Small intestine (tissue), 7 donors: ENCODE measurements at regions not wholly inside any gene's neighbourhood (a gene's known extent, or its start where the extent isn't known, plus 50 kb on each side); places are given as distances from the start of the nearest gene placed in this dataset.

ENCODE experiments used
- DNase-seq, 2 donors: peaks; one replicate each; pipeline versions ENCODE4 v3.0.0 to v3.0.0-alpha.2; 2013
- FAIRE-seq: peaks from 2 replicates; lab custom pipeline; 2012; peaks lifted over from hg19 to GRCh38; lab: Jason Lieb, UNC
- H3K27ac ChIP-seq, 3 donors: one replicate each; pipeline ENCODE4 v1.5.1; 2013; ENCODE audit warnings: low read length in 2 of 3, mild to moderate bottlenecking in 2 of 3, control low read depth in 1 of 3, inconsistent platforms in 1 of 3, low read depth in 1 of 3, moderate library complexity in 1 of 3
- H3K27me3 ChIP-seq, 3 donors: one replicate each; pipeline ENCODE4 v1.6.1; 2013; ENCODE audit warnings: low read length in 3 of 3, inconsistent platforms in 1 of 3; ENCODE audit not compliant: control insufficient read depth in 3 of 3, insufficient read depth in 3 of 3
- H3K36me3 ChIP-seq, 3 donors: one replicate each; pipeline ENCODE4 v1.6.1; 2013; ENCODE audit warnings: low read length in 3 of 3, inconsistent platforms in 1 of 3, low read depth in 1 of 3, mild to moderate bottlenecking in 1 of 3, moderate library complexity in 1 of 3; ENCODE audit not compliant: control insufficient read depth in 3 of 3, insufficient read depth in 2 of 3
- H3K4me1 ChIP-seq, 3 donors: one replicate each; pipeline ENCODE4 v1.6.1; 2013; ENCODE audit warnings: low read length in 2 of 3, inconsistent platforms in 1 of 3, low read depth in 1 of 3, mild to moderate bottlenecking in 1 of 3, moderate library complexity in 1 of 3; ENCODE audit not compliant: control insufficient read depth in 3 of 3, insufficient read depth in 2 of 3
- H3K4me3 ChIP-seq, 3 donors: one replicate each; pipeline ENCODE4 v1.5.1; 2013; ENCODE audit warnings: low read length in 3 of 3, control low read depth in 1 of 3, inconsistent platforms in 1 of 3, low read depth in 1 of 3, mild to moderate bottlenecking in 1 of 3, moderate library complexity in 1 of 3
- H3K9me3 ChIP-seq, 2 donors: one replicate each; pipeline ENCODE4 v1.6.1; 2013; ENCODE audit warnings: low read depth in 1 of 2, low read length in 1 of 2; ENCODE audit not compliant: control insufficient read depth in 2 of 2, insufficient read depth in 1 of 2
- WGBS, 3 donors: extraction: QIAGEN DNeasy Blood & Tissue Kit; methylation state at CpG; one replicate each; pipeline ENCODE4 v1.1.7; 2013; 5-methylcytosine and 5-hydroxymethylcytosine counted together
- donor health status: healthy with polysubstance abuse.
- donor health status: control.
- donor health status: control.
- donor health status: Bipolar disorder and iron deficiency.
- donor health status: healthy.

DNA sequence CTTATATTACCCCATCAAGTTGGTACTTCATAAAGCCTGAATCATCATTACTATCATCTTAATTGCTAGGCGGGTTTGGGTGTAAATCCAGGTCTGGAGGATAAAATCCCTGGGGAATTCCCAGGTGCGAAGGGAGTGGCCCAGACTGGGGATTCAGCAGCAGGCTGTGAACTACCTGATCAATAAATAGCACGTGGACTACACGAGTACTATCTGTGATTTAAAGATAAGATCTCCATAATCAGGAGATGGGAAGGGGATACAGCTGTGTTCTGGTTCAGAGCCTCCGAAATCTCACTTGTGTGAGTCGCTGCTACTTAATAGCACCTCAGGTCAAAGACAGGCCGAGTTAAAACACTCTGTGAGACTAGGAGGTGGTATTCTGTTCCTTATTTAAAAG, 512.6 kb upstream of the ZFHX3 start:
- no peak for FAIRE-seq
- no peak overlapping the region for H3K4me3 ChIP-seq
- H3K36me3 ChIP-seq = no peaks in the 10 kb centered on the region
- H3K27me3 ChIP-seq = peaks cover 0 to 5% (median 0%) of the 10 kb centered on the region in 3 donors
- H3K9me3 ChIP-seq = no peaks in the 10 kb centered on the region
- DNase-seq = no peak
- no peaks in the 10 kb centered on the region for H3K4me1 ChIP-seq
- 18 to 57% (median 32%) methylated on average over 7 of the region's 7 CpGs for WGBS, 3 donors
- no peak overlapping the region for H3K27ac ChIP-seq

DNA sequence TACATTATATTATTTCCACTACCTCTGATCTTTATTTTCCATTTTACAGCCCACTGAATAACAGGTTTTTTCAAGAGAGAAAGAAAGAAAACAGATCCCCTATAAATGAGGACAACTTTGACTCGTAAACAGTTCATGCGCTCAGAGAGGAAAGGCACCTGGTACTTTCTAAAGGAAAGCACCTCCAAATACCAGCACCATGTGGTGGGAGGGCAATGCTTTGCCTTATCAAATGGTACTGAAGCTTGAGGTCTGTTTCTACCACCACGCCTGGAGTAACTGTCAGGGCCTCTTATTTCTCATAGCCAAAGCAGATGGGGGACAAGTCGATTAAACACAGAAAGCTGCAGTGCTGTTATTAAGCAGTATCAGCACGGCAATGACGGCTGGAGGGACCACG, 510.3 kb upstream of the ZFHX3 start:
- H3K27ac ChIP-seq = no peak overlapping the region
- no peaks in the 10 kb centered on the region for H3K36me3 ChIP-seq
- no peak overlapping the region for H3K4me3 ChIP-seq
- no peaks in the 10 kb centered on the region for H3K4me1 ChIP-seq
- H3K9me3 ChIP-seq = no peaks in the 10 kb centered on the region
- no peak for FAIRE-seq
- no peak for DNase-seq
- 86 to 88% (median 87%) methylated on average over 7 of the region's 7 CpGs for WGBS, 3 donors
- H3K27me3 ChIP-seq = peaks cover 0 to 2% (median 0%) of the 10 kb centered on the region in 3 donors

DNA sequence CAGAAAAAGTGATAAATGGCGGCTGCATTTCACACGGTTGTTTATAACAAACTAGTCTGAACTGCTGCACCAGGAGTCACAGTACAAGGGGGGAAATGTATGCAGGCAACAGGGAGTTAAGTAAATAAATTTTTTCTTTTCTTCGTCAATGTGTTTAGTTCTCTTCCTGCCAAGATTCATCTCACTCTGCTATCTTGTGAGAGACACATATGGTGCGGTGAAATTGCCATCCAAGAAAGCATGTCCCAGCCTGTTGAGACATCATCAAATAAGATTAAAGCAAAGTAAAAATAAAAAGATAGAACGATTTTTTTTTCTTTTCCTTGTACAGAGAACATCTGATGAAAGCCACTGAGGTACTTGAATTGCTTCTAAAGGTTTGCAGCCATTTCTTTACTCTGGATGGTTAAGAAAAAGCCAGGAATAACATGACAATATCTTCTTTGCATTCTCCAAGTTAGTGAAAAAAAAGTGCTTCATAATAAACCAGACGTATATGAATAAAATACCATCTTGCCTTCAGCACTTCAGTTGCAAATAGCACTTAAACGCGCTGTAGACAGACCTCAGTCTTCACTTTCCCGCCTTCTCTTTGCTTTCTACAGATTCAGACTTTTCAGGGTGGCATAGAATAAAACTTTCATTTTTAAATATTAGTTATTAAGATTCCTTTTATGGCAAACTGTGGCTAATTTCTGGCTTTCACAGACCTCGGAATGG, 506.2 kb upstream of the ZFHX3 start:
- FAIRE-seq (no peak), DNase-seq (no peak)
- no peaks in the 10 kb centered on the region for H3K36me3 ChIP-seq
- no peak overlapping the region for H3K4me3 ChIP-seq
- no peaks in the 10 kb centered on the region for H3K4me1 ChIP-seq
- H3K9me3 ChIP-seq = no peaks in the 10 kb centered on the region
- H3K27me3 ChIP-seq = peaks cover 0 to 8% (median 7%) of the 10 kb centered on the region in 3 donors
- no peak overlapping the region for H3K27ac ChIP-seq
- WGBS, 3 donors = 77 to 81% (median 78%) methylated on average over 10 of the region's 10 CpGs

DNA sequence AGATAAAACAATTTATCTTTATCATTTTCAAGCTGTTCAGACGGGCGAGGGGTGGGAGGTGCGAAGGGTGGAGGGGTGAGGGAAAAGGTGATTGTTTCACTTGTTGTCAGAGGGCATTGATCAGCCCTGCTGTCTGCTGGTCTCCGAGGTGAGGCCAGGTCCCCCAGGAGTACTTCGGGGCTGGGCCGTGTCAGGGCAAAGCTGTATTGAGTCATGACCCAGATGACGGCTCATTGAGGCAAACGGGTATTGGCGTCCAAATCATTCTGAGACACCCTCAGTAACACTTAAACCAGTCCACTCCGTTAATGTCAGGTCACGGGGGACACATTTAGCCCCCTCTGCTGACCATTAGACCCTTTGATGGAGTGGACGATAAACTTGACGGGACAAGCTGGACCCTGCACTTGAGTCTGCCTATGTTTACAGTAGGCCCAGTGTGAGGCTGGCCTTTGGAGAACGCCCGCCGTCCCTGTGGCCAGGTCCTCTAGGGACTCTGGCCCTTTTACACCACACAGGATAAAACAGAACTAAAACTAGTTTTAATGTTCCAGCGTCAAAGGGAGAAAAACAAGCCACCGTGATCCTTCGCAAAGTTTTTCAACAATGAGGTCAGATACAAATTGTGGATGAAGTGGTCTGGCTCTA, 502.2 kb upstream of the ZFHX3 start:
- no peaks in the 10 kb centered on the region for H3K9me3 ChIP-seq
- H3K27me3 ChIP-seq = peaks cover 0 to 33% (median 11%) of the 10 kb centered on the region in 3 donors
- no peaks in the 10 kb centered on the region for H3K36me3 ChIP-seq
- DNase-seq = no peak
- H3K4me1 ChIP-seq = no peaks in the 10 kb centered on the region
- WGBS, 3 donors = 54 to 63% (median 55%) methylated on average over 19 of the region's 19 CpGs
- no peak overlapping the region for H3K27ac ChIP-seq
- H3K4me3 ChIP-seq = no peak overlapping the region
- FAIRE-seq = no peak

DNA sequence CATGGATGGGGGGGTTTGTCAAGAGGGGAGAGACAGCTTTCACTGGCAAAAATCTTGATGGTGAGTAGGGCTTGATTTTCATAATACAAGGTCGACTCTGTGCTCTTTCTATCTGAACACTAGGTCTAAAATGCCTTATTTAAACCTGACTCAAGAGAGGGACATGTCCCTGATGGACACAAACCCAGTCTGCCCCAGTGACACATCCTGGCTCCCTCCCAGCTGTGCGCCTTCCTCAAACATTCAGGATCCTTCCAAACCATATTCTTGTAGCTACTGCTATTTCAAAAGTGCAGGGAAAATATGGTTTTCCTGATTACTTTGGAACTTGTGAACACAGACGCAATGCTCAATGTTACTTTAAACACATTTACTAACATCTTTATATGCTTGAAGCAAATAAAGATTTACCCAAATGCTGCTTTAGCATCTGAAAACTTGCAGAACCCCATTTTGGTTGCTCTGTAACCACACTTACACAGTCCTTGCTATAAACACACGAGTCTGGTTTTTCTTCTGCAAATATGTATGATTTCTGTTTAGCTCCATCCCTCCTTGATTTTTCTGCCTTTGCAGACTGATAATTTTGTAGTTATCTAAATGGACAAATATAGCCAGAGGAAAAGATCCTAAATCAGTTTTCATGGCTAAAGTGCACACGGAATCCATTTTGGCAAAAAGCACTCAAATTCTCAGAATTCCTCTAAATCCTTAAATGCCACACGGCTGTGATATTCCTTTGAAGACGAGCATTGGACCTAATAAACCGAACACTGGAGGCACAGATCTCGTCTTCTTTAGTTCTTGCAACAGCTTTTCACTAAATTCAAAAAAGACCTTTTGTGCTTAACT, 499.9 kb upstream of the ZFHX3 start:
- Histone ChIP-seq H3K36me3 (no peaks in the 10 kb centered on the region), H3K27me3 (peaks cover 3 to 54% (median 15%) of the 10 kb centered on the region in 3 donors), H3K27ac (no peak overlapping the region), H3K4me1 (no peaks in the 10 kb centered on the region), H3K4me3 (no peak overlapping the region), H3K9me3 (no peaks in the 10 kb centered on the region)
- FAIRE-seq = no peak
- DNase-seq = no peak
- WGBS, 3 donors = 43 to 53% (median 44%) methylated on average over 9 of the region's 9 CpGs

DNA sequence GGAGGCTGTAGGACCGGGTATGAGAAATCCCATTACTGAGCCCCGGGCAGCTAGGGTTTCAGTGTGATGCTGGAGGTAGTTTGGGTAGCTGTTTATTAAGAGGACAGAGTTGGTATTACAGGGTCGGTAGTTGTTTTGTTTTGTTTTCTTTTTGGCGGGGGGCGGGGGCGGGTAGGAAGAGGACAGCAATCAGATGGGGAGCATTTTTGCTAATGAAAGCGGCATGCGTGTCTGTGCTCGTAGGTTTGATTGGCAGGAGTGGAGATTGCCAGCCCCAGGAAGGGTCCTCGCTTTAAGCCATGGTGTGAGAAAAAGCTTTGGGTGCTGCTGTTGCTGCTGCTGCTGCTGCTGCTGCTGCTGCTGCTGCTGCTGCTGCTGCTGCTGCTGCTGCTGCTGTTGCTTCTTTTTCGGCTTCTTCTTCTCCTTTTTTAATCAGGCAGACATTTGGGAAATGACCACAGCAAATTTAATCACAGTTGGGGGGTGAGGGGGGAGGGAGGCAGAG, 498.5 kb upstream of the ZFHX3 start:
- Histone ChIP-seq H3K9me3 (no peaks in the 10 kb centered on the region), H3K27ac (no peak overlapping the region), H3K4me3 (no peak overlapping the region), H3K36me3 (no peaks in the 10 kb centered on the region), H3K4me1 (no peaks in the 10 kb centered on the region), H3K27me3 (peaks cover 3 to 59% (median 15%) of the 10 kb centered on the region in 3 donors)
- no peak for FAIRE-seq
- WGBS, 3 donors = 19 to 22% (median 21%) methylated on average over 11 of the region's 11 CpGs
- no peak for DNase-seq

DNA sequence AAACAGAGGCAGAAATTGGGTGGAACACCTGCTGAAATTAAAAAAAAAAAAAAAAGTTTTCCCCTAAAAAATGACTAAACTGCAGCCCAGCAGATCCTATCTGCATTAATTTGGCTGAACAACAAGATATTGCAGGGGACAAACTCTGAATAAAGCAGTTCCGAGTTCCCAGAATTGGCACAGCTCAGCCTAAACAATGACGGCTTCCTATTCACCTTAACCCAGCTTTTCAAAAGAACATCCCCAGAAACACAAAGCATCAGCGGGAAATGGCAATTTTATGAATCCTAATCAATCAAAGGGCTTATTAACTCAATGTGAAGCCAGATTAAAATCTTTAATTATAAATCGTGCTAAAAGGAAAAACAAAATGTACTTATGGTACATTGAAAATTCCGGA, 497.8 kb upstream of the ZFHX3 start:
- Histone ChIP-seq H3K27ac (no peak overlapping the region), H3K4me1 (no peaks in the 10 kb centered on the region), H3K36me3 (no peaks in the 10 kb centered on the region), H3K4me3 (no peak overlapping the region), H3K27me3 (peaks cover 3 to 59% (median 15%) of the 10 kb centered on the region in 3 donors), H3K9me3 (no peaks in the 10 kb centered on the region)
- DNase-seq (no peak), FAIRE-seq (no peak)
- WGBS, 3 donors = 49 to 58% (median 58%) methylated on average over 5 of the region's 5 CpGs

DNA sequence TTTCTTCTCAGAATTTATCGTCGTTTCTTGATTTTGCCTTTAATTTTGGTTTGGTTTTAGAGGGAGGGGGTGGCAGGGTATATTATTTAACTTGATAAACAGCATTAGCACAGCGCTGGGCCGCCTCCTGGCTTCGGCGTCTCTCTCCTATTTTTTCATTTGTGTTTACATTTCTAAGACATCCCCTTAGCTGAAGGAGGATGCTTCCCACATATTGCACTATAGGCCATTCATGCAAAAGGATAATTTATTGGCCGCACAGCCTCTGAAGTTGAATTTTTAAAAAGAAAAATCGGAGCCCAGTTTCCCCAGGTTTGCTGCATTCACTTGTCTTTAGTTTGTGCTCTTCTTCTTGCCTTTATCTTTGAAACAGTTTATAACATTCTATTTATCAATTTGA, 497.4 kb upstream of the ZFHX3 start:
- no peaks in the 10 kb centered on the region for H3K9me3 ChIP-seq
- FAIRE-seq (no peak), DNase-seq (no peak)
- peaks cover 3 to 59% (median 15%) of the 10 kb centered on the region in 3 donors for H3K27me3 ChIP-seq
- WGBS, 3 donors = 62 to 63% (median 62%) methylated on average over 8 of the region's 8 CpGs
- no peaks in the 10 kb centered on the region for H3K36me3 ChIP-seq
- no peak overlapping the region for H3K4me3 ChIP-seq
- no peaks in the 10 kb centered on the region for H3K4me1 ChIP-seq
- no peak overlapping the region for H3K27ac ChIP-seq
